ENCODE measurements at regions not wholly inside any gene's neighbourhood (a gene's known extent, or its start where the extent isn't known, plus 50 kb on each side); places are given as distances from the start of the nearest gene placed in this dataset.

DNA sequence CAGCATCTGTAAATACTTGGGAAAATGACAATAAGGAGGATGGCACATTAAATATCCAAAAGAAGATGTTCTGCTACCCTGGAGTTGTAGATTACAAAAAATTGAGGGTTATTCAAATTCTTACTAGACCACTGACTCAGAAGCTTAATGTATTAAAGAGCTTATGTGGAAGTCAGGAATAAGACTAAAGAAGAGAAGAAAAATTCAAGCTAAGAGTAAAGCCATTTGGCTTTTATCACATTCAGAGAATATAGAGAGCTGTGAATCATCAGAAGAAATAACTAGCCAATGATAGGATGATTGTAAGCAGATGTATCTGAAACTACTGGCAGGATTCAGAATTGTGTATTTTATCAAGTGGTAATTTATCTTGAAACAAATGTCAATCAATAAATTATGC lies 237.0 kb downstream of the TBX15 start:
- intact Hi-C loops (cut with DNase I), result no loop called here
- H3K36me3 ChIP-seq, result no peaks in the 10 kb centered on the region
- H3K27ac ChIP-seq, result no peak overlapping the region
- no peaks in the 10 kb centered on the region for H3K9me3 ChIP-seq
- TF ChIP-seq CTCF (IDR thresholded peaks at IDR 0.05) (no peak), POLR2A (IDR thresholded peaks at IDR 0.05) (no peak)
- H3K4me3 ChIP-seq, result no peak overlapping the region
- no peaks in the 10 kb centered on the region for H3K4me1 ChIP-seq
- DNase-seq, result no peak
- H3K27me3 ChIP-seq, result no peaks in the 10 kb centered on the region
- no peak for ATAC-seq

GRCh38 chr1:118744420-118744819 lies 243.7 kb downstream of the TBX15 start:
- Histone ChIP-seq H3K27ac (no peak overlapping the region), H3K27me3 (no peaks in the 10 kb centered on the region), H3K9me3 (no peaks in the 10 kb centered on the region), H3K4me3 (no peak overlapping the region), H3K4me1 (no peaks in the 10 kb centered on the region), H3K36me3 (no peaks in the 10 kb centered on the region)
- intact Hi-C loops (cut with DNase I), result no loop called here
- TF ChIP-seq CTCF (IDR thresholded peaks at IDR 0.05) (no peak), POLR2A (IDR thresholded peaks at IDR 0.05) (no peak)
- WGBS (ENCODE audit: insufficient coverage, low coverage, low lambda C conversion rate, missing lambda C conversion rate), result 88% methylated on average over 1 of the region's 1 CpG
- no peak for DNase-seq
- no peak for ATAC-seq

DNA sequence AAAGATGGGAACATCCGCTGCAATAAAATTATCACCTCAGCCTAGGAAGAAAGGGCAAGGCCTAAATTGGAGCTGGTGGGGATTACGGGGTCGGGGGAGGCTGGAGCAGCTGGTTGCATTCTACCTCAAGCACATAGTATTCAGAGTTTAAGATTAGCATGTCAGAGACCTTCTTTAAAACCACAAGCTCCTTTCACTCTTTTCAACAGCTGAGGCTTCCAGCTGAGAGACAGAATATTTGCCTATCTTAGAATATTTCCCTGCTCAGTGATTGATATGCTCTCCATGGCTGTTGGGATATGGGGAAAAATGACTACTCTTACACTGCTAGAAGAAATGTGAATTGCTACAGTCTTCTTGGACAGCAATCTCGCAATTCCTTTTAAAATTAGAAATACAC lies 248.6 kb downstream of the TBX15 start:
- H3K4me3 ChIP-seq, result no peak overlapping the region
- H3K36me3 ChIP-seq, result no peaks in the 10 kb centered on the region
- TF ChIP-seq CTCF (IDR thresholded peaks at IDR 0.05), result no peak
- no peak for TF ChIP-seq POLR2A (IDR thresholded peaks at IDR 0.05)
- DNase-seq (no peak), ATAC-seq (no peak)
- H3K4me1 ChIP-seq, result no peaks in the 10 kb centered on the region
- no peaks in the 10 kb centered on the region for H3K27me3 ChIP-seq
- intact Hi-C loops (cut with DNase I), result no loop called here
- H3K9me3 ChIP-seq, result no peaks in the 10 kb centered on the region
- no peak overlapping the region for H3K27ac ChIP-seq
- 36% methylated on average over 4 of the region's 4 CpGs for WGBS (ENCODE audit: insufficient coverage, low coverage, low lambda C conversion rate, missing lambda C conversion rate)

DNA sequence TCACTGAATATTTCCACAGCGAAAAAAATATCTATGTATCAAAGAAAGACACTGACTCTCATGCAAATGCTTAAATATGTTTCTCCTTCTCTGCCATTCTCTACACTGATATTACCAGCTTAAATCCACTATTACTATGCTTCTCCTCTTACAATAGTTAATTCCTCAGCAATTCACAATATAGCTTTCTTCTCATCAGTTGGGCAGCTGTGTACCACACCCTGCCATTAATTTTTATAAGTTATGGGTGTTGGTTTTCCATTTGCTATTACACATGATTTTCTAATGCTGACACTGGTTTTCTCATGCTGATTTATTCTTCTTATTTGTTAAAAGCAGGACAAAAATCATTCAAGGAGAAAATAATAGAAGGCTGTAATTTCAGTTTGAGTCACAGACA lies 251.8 kb downstream of the TBX15 start:
- DNase-seq, result no peak
- intact Hi-C loops (cut with DNase I), result no loop called here
- Histone ChIP-seq H3K36me3 (no peaks in the 10 kb centered on the region), H3K27ac (no peak overlapping the region), H3K4me3 (no peak overlapping the region), H3K9me3 (no peaks in the 10 kb centered on the region), H3K4me1 (no peaks in the 10 kb centered on the region), H3K27me3 (no peaks in the 10 kb centered on the region)
- no peak for TF ChIP-seq CTCF (IDR thresholded peaks at IDR 0.05)
- no peak for TF ChIP-seq POLR2A (IDR thresholded peaks at IDR 0.05)
- no peak for ATAC-seq
- WGBS (ENCODE audit: insufficient coverage, low coverage, low lambda C conversion rate, missing lambda C conversion rate), result 86% methylated on average over 1 of the region's 1 CpG

DNA sequence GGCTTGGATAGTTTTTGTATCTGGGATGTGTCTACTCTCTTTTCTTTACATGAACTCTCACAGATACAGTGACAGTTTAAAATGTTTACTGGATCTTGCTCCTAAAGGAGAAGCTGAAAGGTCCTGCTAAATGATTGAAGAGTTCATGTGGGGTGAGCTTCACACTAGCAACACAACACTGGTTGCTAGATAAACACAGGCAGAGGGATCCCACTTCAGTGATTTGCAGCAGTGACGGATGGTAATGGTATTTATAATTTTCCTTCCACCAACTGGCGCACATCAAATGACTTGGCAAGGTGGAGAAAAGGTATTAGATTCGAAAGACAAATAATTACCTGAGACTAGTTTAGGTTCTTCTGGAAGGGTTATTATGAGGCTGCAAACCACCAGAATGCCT lies 270.2 kb downstream of the TBX15 start:
- DNase-seq, result no peak
- WGBS (ENCODE audit: insufficient coverage, low coverage, low lambda C conversion rate, missing lambda C conversion rate), result 51% methylated on average over 3 of the region's 3 CpGs

More for the DNA sequence above, 270.2 kb downstream of the TBX15 start:
- Histone ChIP-seq H3K27ac (no peak overlapping the region), H3K4me1 (no peaks in the 10 kb centered on the region), H3K36me3 (no peaks in the 10 kb centered on the region), H3K27me3 (no peaks in the 10 kb centered on the region), H3K9me3 (no peaks in the 10 kb centered on the region), H3K4me3 (no peak overlapping the region)
- intact Hi-C loops (cut with DNase I), result no loop called here
- TF ChIP-seq POLR2A (IDR thresholded peaks at IDR 0.05) (no peak), CTCF (IDR thresholded peaks at IDR 0.05) (no peak)
- no peak for ATAC-seq
